MM.1S (cell line): ENCODE measurements at regions not wholly inside any gene's neighbourhood (a gene's known extent, or its start where the extent isn't known, plus 50 kb on each side); places are given as distances from the start of the nearest gene placed in this dataset.

ENCODE experiments used
- DNase-seq: peaks from one replicate; pipeline ENCODE4 v3.0.0-alpha.2; 2015
- H2AFZ ChIP-seq: fragments of 300-600 bp; sonication (generic); 2 replicates; pipeline ENCODE4 v1.6.0; 2016; ENCODE audit warnings: antibody characterized with exemption, low read length
- H3F3A ChIP-seq: fragments of 300-600 bp; sonication (generic); 2 replicates; pipeline ENCODE4 v1.6.1; 2016; ENCODE audit warnings: mild to moderate bottlenecking, antibody characterized with exemption, low read length, moderate library complexity, mixed read lengths; ENCODE audit not compliant: insufficient read depth
- H3K27ac ChIP-seq: fragments of 300-600 bp; sonication (generic); 2 replicates; pipeline ENCODE4 v1.5.1; 2016; ENCODE audit warnings: mild to moderate bottlenecking, low read length
- H3K27me3 ChIP-seq: fragments of 300-600 bp; sonication (generic); replicated peaks from 2 replicates; pipeline ENCODE4 v1.6.0; 2016; ENCODE audit warnings: low read length; ENCODE audit not compliant: insufficient read depth
- H3K36me3 ChIP-seq: fragments of 300-600 bp; sonication (generic); replicated peaks from 2 replicates; pipeline ENCODE4 v1.6.1; 2016; ENCODE audit warnings: mild to moderate bottlenecking, low read length, mixed read lengths; ENCODE audit not compliant: insufficient read depth
- H3K4me1 ChIP-seq: fragments of 300-600 bp; sonication (generic); 2 replicates; pipeline ENCODE4 v1.6.1; 2016; ENCODE audit warnings: low read length, mixed read lengths
- H3K4me2 ChIP-seq: fragments of 300-600 bp; sonication (generic); 2 replicates; pipeline ENCODE4 v1.6.0; 2016; ENCODE audit warnings: low read depth, low read length
- H3K4me3 ChIP-seq: fragments of 300-600 bp; sonication (generic); 2 replicates; pipeline ENCODE4 v1.5.1; 2016; ENCODE audit warnings: low read length, mixed read lengths
- H3K79me2 ChIP-seq: fragments of 300-600 bp; sonication (generic); 2 replicates; pipeline ENCODE4 v1.6.1; 2016; ENCODE audit warnings: mixed run types, low read length, mixed read lengths
- H3K9ac ChIP-seq: fragments of 300-600 bp; sonication (generic); 2 replicates; pipeline ENCODE4 v1.6.1; 2016; ENCODE audit warnings: low read length, mixed read lengths
- H3K9me2 ChIP-seq: fragments of 300-600 bp; sonication (generic); replicated peaks from 2 replicates; pipeline ENCODE4 v1.6.1; 2016; ENCODE audit warnings: mild to moderate bottlenecking, low read length, mixed read lengths; ENCODE audit not compliant: insufficient read depth
- H3K9me3 ChIP-seq: fragments of 300-600 bp; sonication (generic); replicated peaks from 2 replicates; pipeline ENCODE4 v1.6.1; 2016; ENCODE audit warnings: mild to moderate bottlenecking, low read length, mixed read lengths; ENCODE audit not compliant: insufficient read depth
- H4K20me1 ChIP-seq: fragments of 300-600 bp; sonication (generic); 2 replicates; pipeline ENCODE4 v1.6.1; 2016; ENCODE audit warnings: mild to moderate bottlenecking, low read length, moderate library complexity, mixed read lengths; ENCODE audit not compliant: insufficient read depth
- CTCF ChIP-seq: fragments of 300-600 bp; sonication (generic); IDR thresholded peaks from 2 replicates; pipeline ENCODE4 v1.5.1; 2016; ENCODE audit warnings: antibody characterized with exemption, low read length, mixed read lengths
- EZH2 ChIP-seq: fragments of 300-600 bp; sonication (generic); optimal IDR thresholded peaks from 2 replicates; pipeline ENCODE3; 2017; ENCODE audit warnings: low read depth, mild to moderate bottlenecking, antibody characterized with exemption, low read length, mixed read lengths
- EZH2phosphoT487 ChIP-seq: fragments of 300-600 bp; sonication (generic); IDR thresholded peaks from 2 replicates; pipeline ENCODE4 v1.6.1; 2018; ENCODE audit warnings: antibody characterized with exemption, low read length

GRCh38 chr11:114847306-114847975 is 169.1 kb downstream of the NXPE2 start:
- Histone ChIP-seq H3K79me2 (no peaks in the 10 kb centered on the region), H3K9ac (no peak overlapping the region), H3K27ac (no peak overlapping the region), H4K20me1 (no peaks in the 10 kb centered on the region), H2AFZ (no peak overlapping the region), H3K36me3 (no peaks in the 10 kb centered on the region), H3K4me3 (no peak overlapping the region), H3F3A (no peaks in the 10 kb centered on the region), H3K9me3 (no peaks in the 10 kb centered on the region), H3K9me2 (no peaks in the 10 kb centered on the region), H3K4me2 (no peak overlapping the region), H3K4me1 (0 out of 2 replicates have a peak, but pooled peaks cover 10% of the 10 kb centered on the region), H3K27me3 (no peaks in the 10 kb centered on the region)
- TF ChIP-seq EZH2phosphoT487 (no peak), EZH2 (no peak), CTCF (no peak)
- no peak for DNase-seq

- Histone ChIP-seq H4K20me1 (no peaks in the 10 kb centered on the region), H3K4me1 (0 out of 2 replicates have a peak, but pooled peaks cover 10% of the 10 kb centered on the region), H3F3A (no peaks in the 10 kb centered on the region), H3K4me3 (no peak overlapping the region), H3K9me2 (no peaks in the 10 kb centered on the region), H3K36me3 (no peaks in the 10 kb centered on the region), H3K9ac (no peak overlapping the region), H3K79me2 (no peaks in the 10 kb centered on the region), H3K4me2 (no peak overlapping the region), H3K27me3 (no peaks in the 10 kb centered on the region), H3K9me3 (no peaks in the 10 kb centered on the region), H2AFZ (no peak overlapping the region), H3K27ac (no peak overlapping the region)
- TF ChIP-seq EZH2phosphoT487 (no peak), EZH2 (no peak), CTCF (no peak)
- no peak for DNase-seq
Observed at GRCh38 chr11:114848027-114848426, 169.7 kb downstream of the NXPE2 start.

- Histone ChIP-seq H3K4me2 (no peak overlapping the region), H3K4me1 (no peaks in the 10 kb centered on the region), H3K9me2 (no peaks in the 10 kb centered on the region), H3K27me3 (no peaks in the 10 kb centered on the region), H3K79me2 (no peaks in the 10 kb centered on the region), H3K4me3 (no peak overlapping the region), H3K36me3 (no peaks in the 10 kb centered on the region), H4K20me1 (no peaks in the 10 kb centered on the region), H3F3A (no peaks in the 10 kb centered on the region), H3K9me3 (no peaks in the 10 kb centered on the region), H2AFZ (no peak overlapping the region), H3K9ac (no peak overlapping the region), H3K27ac (no peak overlapping the region)
- DNase-seq: no peak
- TF ChIP-seq EZH2: no peak
- no peak for TF ChIP-seq CTCF
- TF ChIP-seq EZH2phosphoT487: no peak
Observed at GRCh38 chr11:114857281-114857680, 179.0 kb downstream of the NXPE2 start.
